ENCODE measurements at regions not wholly inside any gene's neighbourhood (a gene's known extent, or its start where the extent isn't known, plus 50 kb on each side); places are given as distances from the start of the nearest gene placed in this dataset.

DNA sequence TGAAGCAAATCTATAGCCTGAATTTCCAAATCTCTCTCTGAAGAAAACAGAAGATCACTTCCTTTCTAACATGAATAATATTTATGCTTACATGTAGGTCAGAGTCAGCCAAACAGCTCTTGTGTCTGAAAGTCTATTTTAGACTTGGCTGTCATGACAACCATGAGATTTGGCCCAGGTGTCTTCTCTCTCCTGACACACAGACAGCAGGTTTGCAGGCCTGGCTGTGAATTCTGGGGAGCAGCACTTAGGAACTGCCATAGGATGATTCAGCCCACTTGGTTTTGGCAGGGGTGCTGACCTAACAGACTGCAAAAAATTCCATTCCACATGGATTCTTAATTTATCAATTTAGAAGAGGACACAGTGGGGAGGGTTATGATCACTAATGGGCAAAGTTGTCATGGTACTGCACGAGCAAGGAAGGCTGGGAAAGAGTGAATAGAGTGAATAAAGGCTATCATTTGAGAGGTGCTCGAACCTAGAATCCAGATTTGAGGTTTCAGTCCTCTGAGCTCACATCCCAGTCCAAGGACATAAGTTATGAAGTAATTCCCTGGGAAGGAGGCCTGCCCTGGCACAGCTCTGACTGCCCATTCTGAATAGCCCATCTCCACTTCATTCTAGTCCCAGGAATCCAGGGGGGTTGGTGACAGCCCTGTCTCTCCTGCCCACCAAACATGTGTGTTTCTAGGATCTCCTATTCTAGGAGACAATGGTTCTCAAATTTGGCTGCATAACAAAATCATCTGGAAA lies 453.9 kb upstream of the TRIB2 start:
- TF ChIP-seq, protein P1, sequence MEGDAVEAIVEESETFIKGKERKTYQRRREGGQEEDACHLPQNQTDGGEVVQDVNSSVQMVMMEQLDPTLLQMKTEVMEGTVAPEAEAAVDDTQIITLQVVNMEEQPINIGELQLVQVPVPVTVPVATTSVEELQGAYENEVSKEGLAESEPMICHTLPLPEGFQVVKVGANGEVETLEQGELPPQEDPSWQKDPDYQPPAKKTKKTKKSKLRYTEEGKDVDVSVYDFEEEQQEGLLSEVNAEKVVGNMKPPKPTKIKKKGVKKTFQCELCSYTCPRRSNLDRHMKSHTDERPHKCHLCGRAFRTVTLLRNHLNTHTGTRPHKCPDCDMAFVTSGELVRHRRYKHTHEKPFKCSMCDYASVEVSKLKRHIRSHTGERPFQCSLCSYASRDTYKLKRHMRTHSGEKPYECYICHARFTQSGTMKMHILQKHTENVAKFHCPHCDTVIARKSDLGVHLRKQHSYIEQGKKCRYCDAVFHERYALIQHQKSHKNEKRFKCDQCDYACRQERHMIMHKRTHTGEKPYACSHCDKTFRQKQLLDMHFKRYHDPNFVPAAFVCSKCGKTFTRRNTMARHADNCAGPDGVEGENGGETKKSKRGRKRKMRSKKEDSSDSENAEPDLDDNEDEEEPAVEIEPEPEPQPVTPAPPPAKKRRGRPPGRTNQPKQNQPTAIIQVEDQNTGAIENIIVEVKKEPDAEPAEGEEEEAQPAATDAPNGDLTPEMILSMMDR (IDR thresholded peaks at IDR 0.05; ENCODE audit: low read depth, low read length), result no peak
- Histone ChIP-seq H3K4me1 (ENCODE audit: low read depth) (peaks cover 15% of the 10 kb centered on the region), H3K36me3 (no peaks in the 10 kb centered on the region), H3K27me3 (no peaks in the 10 kb centered on the region), H3K27ac (peak overlapping the region; percentile 27), H3K4me3 (no peak overlapping the region), H3K9me3 (ENCODE audit: low read depth) (no peaks in the 10 kb centered on the region)
- DNase-seq (ENCODE audit: low read depth in 1 of 2, low spot score in 1 of 2), result peak; percentile 17 to 69

DNA sequence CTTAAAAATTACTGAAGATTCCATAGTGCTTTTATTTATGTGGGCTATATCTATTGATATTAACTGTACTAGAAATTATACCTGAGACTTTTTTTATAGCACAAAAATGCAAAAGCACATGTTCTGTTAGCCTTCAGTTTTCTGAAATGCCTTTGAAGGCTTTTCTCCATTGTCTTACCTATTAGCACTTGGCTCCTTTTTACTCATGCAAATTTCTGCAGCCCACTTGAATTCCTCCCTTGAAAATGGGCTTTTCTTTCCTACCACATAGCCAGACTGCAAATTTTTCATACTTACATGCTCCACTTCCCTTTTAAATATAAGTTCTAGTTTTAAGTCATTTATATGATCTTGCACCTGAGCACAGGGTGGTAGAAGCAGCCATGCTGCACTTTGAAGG lies 453.0 kb upstream of the TRIB2 start:
- no peaks in the 10 kb centered on the region for H3K27me3 ChIP-seq
- H3K4me3 ChIP-seq, result no peak overlapping the region
- TF ChIP-seq, protein P1 (IDR thresholded peaks at IDR 0.05; ENCODE audit: low read depth, low read length), result no peak
- H3K27ac ChIP-seq, result no peak overlapping the region
- DNase-seq (ENCODE audit: low read depth in 1 of 2, low spot score in 1 of 2), result no peak
- no peaks in the 10 kb centered on the region for H3K9me3 ChIP-seq (ENCODE audit: low read depth)
- no peaks in the 10 kb centered on the region for H3K36me3 ChIP-seq
- H3K4me1 ChIP-seq (ENCODE audit: low read depth), result peaks cover 15% of the 10 kb centered on the region

- H3K9me3 ChIP-seq (ENCODE audit: low read depth), result no peaks in the 10 kb centered on the region
- DNase-seq (ENCODE audit: low read depth in 1 of 2, low spot score in 1 of 2), result no peak
- H3K4me1 ChIP-seq (ENCODE audit: low read depth), result peaks cover 15% of the 10 kb centered on the region
- no peak overlapping the region for H3K27ac ChIP-seq
- no peaks in the 10 kb centered on the region for H3K27me3 ChIP-seq
- TF ChIP-seq, protein P1 (IDR thresholded peaks at IDR 0.05; ENCODE audit: low read depth, low read length), result no peak
- H3K36me3 ChIP-seq, result no peaks in the 10 kb centered on the region
- H3K4me3 ChIP-seq, result no peak overlapping the region
Measured at GRCh38 chr2:12264146-12264545, 452.6 kb upstream of the TRIB2 start.

DNA sequence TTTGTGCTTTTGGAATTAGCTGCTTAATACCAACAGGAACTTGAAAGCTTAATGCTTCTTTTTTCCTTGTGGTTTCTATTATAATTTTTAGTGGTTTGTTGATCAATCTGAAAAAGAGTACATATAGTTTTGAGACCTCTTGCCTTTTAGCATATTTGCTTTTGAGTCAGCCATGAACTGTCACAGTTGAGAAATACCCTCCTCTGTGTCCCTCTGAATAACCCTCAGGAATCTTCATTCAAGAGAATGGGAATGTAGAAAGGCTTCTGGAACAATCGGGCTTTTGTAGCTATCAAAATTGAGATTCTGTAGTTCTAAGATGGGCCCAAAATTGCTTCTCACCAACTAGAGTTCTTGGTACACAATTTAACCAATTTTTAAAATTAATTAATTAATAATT lies 451.1 kb upstream of the TRIB2 start:
- Histone ChIP-seq H3K27me3 (no peaks in the 10 kb centered on the region), H3K4me1 (ENCODE audit: low read depth) (peaks cover 15% of the 10 kb centered on the region), H3K4me3 (no peak overlapping the region), H3K27ac (no peak overlapping the region), H3K36me3 (no peaks in the 10 kb centered on the region), H3K9me3 (ENCODE audit: low read depth) (no peaks in the 10 kb centered on the region)
- TF ChIP-seq, protein P1 (IDR thresholded peaks at IDR 0.05; ENCODE audit: low read depth, low read length), result no peak
- DNase-seq (ENCODE audit: low read depth in 1 of 2, low spot score in 1 of 2), result no peak

DNA sequence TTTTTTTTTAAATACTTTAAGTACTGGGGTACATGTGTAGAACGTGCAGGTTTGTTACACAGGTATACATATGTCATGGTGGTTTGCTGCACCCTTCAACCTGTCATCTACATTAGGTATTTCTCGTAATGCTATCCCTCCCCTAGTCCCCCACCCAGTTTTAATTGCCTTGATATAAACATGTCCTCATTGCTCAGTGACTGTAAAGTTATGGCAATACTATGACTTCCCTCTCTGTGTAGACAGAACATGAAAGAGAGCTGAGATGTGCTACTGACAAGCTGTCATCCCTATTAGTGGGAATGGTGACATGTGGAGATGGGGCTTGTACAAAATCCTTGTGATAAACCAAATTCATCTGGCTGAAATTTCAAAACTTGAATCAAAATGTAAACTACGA lies 449.7 kb upstream of the TRIB2 start:
- Histone ChIP-seq H3K4me1 (ENCODE audit: low read depth) (peaks cover 12% of the 10 kb centered on the region), H3K4me3 (no peak overlapping the region), H3K27ac (no peak overlapping the region), H3K27me3 (no peaks in the 10 kb centered on the region), H3K9me3 (ENCODE audit: low read depth) (no peaks in the 10 kb centered on the region), H3K36me3 (no peaks in the 10 kb centered on the region)
- DNase-seq (ENCODE audit: low read depth in 1 of 2, low spot score in 1 of 2), result no peak
- TF ChIP-seq, protein P1 (IDR thresholded peaks at IDR 0.05; ENCODE audit: low read depth, low read length), result no peak

Data from cardiac muscle cell (in vitro differentiated cells and primary cell).